ENCODE measurements at regions not wholly inside any gene's neighbourhood (a gene's known extent, or its start where the extent isn't known, plus 50 kb on each side); places are given as distances from the start of the nearest gene placed in this dataset.

- Mint-ChIP-seq H3K9me3 (peaks cover 0 to 6% of the 10 kb centered on the region in 2 donors), H3K4me1 (no peaks in the 10 kb centered on the region), H3K36me3 (no peaks in the 10 kb centered on the region), H3K27me3 (ENCODE audit: low read depth in 2 of 2) (no peaks in the 10 kb centered on the region), H3K27ac (no peak overlapping the region), H3K4me3 (no peak overlapping the region)
- no peak overlapping the region for H3K27ac ChIP-seq (ENCODE audit: low read length)
- H3K27me3 ChIP-seq (ENCODE audit: control insufficient read depth, insufficient read depth, low read length), result no peaks in the 10 kb centered on the region
- H3K4me3 ChIP-seq (ENCODE audit: low read length), result no peak overlapping the region
- no peaks in the 10 kb centered on the region for H3K36me3 ChIP-seq (ENCODE audit: control insufficient read depth, insufficient read depth, low read length)
- intact Hi-C loops (cut with micrococcal nuclease), result no loop called here
- no peaks in the 10 kb centered on the region for H3K9me3 ChIP-seq (ENCODE audit: control insufficient read depth, insufficient read depth, low read length)
- 79% methylated on average over 4 of the region's 6 CpGs for WGBS (ENCODE audit: insufficient coverage)
- TF ChIP-seq, protein P1, sequence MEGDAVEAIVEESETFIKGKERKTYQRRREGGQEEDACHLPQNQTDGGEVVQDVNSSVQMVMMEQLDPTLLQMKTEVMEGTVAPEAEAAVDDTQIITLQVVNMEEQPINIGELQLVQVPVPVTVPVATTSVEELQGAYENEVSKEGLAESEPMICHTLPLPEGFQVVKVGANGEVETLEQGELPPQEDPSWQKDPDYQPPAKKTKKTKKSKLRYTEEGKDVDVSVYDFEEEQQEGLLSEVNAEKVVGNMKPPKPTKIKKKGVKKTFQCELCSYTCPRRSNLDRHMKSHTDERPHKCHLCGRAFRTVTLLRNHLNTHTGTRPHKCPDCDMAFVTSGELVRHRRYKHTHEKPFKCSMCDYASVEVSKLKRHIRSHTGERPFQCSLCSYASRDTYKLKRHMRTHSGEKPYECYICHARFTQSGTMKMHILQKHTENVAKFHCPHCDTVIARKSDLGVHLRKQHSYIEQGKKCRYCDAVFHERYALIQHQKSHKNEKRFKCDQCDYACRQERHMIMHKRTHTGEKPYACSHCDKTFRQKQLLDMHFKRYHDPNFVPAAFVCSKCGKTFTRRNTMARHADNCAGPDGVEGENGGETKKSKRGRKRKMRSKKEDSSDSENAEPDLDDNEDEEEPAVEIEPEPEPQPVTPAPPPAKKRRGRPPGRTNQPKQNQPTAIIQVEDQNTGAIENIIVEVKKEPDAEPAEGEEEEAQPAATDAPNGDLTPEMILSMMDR (IDR thresholded peaks at IDR 0.05), result no peak
- DNase-seq (no peak), ATAC-seq (no peak)
- H3K4me1 ChIP-seq (ENCODE audit: control insufficient read depth, insufficient read depth, low read length), result no peaks in the 10 kb centered on the region
Measured at GRCh38 chr1:78227705-78228635, 182.2 kb downstream of the GIPC2 start.

DNA sequence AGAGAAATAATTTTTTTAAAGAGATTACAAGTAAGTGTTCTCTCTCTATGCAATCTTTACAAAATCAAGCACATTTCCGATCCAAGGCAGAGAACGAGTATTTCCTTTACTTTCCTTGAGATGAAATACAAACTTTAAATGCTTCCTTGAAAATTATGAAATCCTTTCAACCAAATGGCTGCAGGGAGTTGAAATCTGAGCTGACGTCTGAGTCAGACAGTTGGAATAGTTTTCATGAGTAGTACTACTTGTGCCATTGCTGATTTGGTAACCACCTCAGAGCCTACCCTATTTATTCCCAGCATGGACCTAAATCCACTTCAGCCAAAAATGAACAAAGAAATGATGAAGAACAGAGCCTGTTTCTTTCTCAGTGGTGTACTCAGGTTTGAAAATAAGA lies 183.6 kb downstream of the GIPC2 start:
- ATAC-seq (no peak), DNase-seq (no peak)
- H3K4me3 ChIP-seq (ENCODE audit: low read length), result no peak overlapping the region
- TF ChIP-seq, protein P1 (IDR thresholded peaks at IDR 0.05), result no peak
- no peaks in the 10 kb centered on the region for H3K27me3 ChIP-seq (ENCODE audit: control insufficient read depth, insufficient read depth, low read length)
- Mint-ChIP-seq H3K4me3 (no peak overlapping the region), H3K9me3 (peaks cover 0 to 6% of the 10 kb centered on the region in 2 donors), H3K4me1 (no peaks in the 10 kb centered on the region), H3K27me3 (ENCODE audit: low read depth in 2 of 2) (no peaks in the 10 kb centered on the region), H3K36me3 (no peaks in the 10 kb centered on the region), H3K27ac (no peak overlapping the region)
- H3K9me3 ChIP-seq (ENCODE audit: control insufficient read depth, insufficient read depth, low read length), result no peaks in the 10 kb centered on the region
- 79% methylated on average over 3 of the region's 3 CpGs for WGBS (ENCODE audit: insufficient coverage)
- no peaks in the 10 kb centered on the region for H3K36me3 ChIP-seq (ENCODE audit: control insufficient read depth, insufficient read depth, low read length)
- H3K27ac ChIP-seq (ENCODE audit: low read length), result no peak overlapping the region
- H3K4me1 ChIP-seq (ENCODE audit: control insufficient read depth, insufficient read depth, low read length), result no peaks in the 10 kb centered on the region
- intact Hi-C loops (cut with micrococcal nuclease), result no loop called here

GRCh38 chr1:78231477-78231876 lies 185.7 kb downstream of the GIPC2 start:
- Mint-ChIP-seq H3K27ac (no peak overlapping the region), H3K36me3 (no peaks in the 10 kb centered on the region), H3K27me3 (ENCODE audit: low read depth in 2 of 2) (no peaks in the 10 kb centered on the region), H3K4me3 (no peak overlapping the region), H3K4me1 (no peaks in the 10 kb centered on the region), H3K9me3 (peaks cover 3 to 7% of the 10 kb centered on the region in 2 donors)
- Histone ChIP-seq H3K4me1 (ENCODE audit: control insufficient read depth, insufficient read depth, low read length) (no peaks in the 10 kb centered on the region), H3K27ac (ENCODE audit: low read length) (no peak overlapping the region), H3K36me3 (ENCODE audit: control insufficient read depth, insufficient read depth, low read length) (no peaks in the 10 kb centered on the region), H3K9me3 (ENCODE audit: control insufficient read depth, insufficient read depth, low read length) (no peaks in the 10 kb centered on the region), H3K27me3 (ENCODE audit: control insufficient read depth, insufficient read depth, low read length) (no peaks in the 10 kb centered on the region), H3K4me3 (ENCODE audit: low read length) (no peak overlapping the region)
- DNase-seq, result no peak
- TF ChIP-seq, protein P1 (IDR thresholded peaks at IDR 0.05), result no peak
- intact Hi-C loops (cut with micrococcal nuclease), result no loop called here
- WGBS (ENCODE audit: insufficient coverage), result 59% methylated on average over 2 of the region's 3 CpGs
- ATAC-seq, result no peak

DNA sequence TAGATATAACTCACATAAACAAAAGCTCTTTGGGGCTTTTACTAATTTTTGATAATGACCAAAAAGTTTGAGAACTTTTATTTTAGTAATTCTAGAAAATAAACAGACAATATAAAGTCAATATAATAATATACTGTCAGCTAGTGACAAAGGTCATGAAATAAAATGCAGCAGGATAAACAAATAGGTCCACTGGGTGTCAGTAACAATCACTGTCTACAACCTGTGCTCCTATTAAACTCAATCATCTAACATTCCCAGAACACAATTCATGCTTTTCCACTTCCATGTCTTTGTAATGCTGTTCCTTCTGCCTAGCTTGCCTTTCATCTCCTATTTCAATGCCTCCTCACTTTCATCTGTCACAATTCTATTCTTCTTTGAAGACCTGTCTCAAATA lies 186.1 kb downstream of the GIPC2 start:
- no peaks in the 10 kb centered on the region for H3K36me3 ChIP-seq (ENCODE audit: control insufficient read depth, insufficient read depth, low read length)
- H3K4me1 ChIP-seq (ENCODE audit: control insufficient read depth, insufficient read depth, low read length), result no peaks in the 10 kb centered on the region
- H3K9me3 ChIP-seq (ENCODE audit: control insufficient read depth, insufficient read depth, low read length), result no peaks in the 10 kb centered on the region
- TF ChIP-seq, protein P1 (IDR thresholded peaks at IDR 0.05), result no peak
- Mint-ChIP-seq H3K27ac (no peak overlapping the region), H3K9me3 (peaks cover 5 to 8% of the 10 kb centered on the region in 2 donors), H3K4me1 (no peaks in the 10 kb centered on the region), H3K4me3 (no peak overlapping the region), H3K36me3 (no peaks in the 10 kb centered on the region), H3K27me3 (ENCODE audit: low read depth in 2 of 2) (no peaks in the 10 kb centered on the region)
- no peaks in the 10 kb centered on the region for H3K27me3 ChIP-seq (ENCODE audit: control insufficient read depth, insufficient read depth, low read length)
- no peak overlapping the region for H3K27ac ChIP-seq (ENCODE audit: low read length)
- H3K4me3 ChIP-seq (ENCODE audit: low read length), result no peak overlapping the region
- intact Hi-C loops (cut with micrococcal nuclease), result no loop called here
- ATAC-seq (no peak), DNase-seq (no peak)

Measured in natural killer cell (primary cell).